ENCODE measurements at regions not wholly inside any gene's neighbourhood (a gene's known extent, or its start where the extent isn't known, plus 50 kb on each side); places are given as distances from the start of the nearest gene placed in this dataset.

GRCh38 chr6:126682440-126682839 is 342.5 kb downstream of the CENPW start:
- TF ChIP-seq CTCF (IDR thresholded peaks at IDR 0.05) (no peak), POLR2A (IDR thresholded peaks at IDR 0.05) (no peak)

DNA sequence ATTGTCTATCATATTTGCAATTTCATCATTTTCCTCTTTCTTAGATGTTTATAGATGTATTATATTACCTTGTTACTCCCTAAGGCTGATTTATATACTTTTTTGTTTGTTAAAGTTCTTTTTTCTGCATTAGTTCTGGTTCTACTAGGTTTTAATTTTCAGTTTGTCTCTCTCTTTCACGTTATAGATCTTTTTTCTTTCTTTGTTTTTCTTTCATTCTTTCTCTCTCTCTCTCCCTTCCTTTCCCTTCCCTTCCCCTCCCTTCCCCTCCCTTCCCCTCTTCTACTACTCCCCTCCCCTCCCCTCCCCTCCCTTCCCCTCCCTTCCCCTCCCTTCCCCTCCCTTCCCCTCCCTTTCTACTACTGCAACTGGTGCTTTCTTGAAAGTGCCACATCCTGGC is 345.3 kb downstream of the CENPW start:
- WGBS, 2 donors, result 35 to 36% methylated on average over 1 of the region's 1 CpG
- H3K4me3 ChIP-seq, result no peak overlapping the region
- TF ChIP-seq POLR2A (IDR thresholded peaks at IDR 0.05), result no peak
- no peak for TF ChIP-seq CTCF (IDR thresholded peaks at IDR 0.05)
- no peak overlapping the region for H3K27ac ChIP-seq
- DNase-seq, result no peak
- no peaks in the 10 kb centered on the region for H3K9me3 ChIP-seq
- H3K27me3 ChIP-seq, result no peaks in the 10 kb centered on the region
- no peaks in the 10 kb centered on the region for H3K36me3 ChIP-seq
- H3K4me1 ChIP-seq, result no peaks in the 10 kb centered on the region
- intact Hi-C loops (cut with DNase I), result no loop called here

More at GRCh38 chr6:126682440-126682839, 342.5 kb downstream of the CENPW start:
- Histone ChIP-seq H3K4me3 (no peak overlapping the region), H3K4me1 (no peaks in the 10 kb centered on the region), H3K27ac (no peak overlapping the region), H3K36me3 (no peaks in the 10 kb centered on the region), H3K9me3 (no peaks in the 10 kb centered on the region), H3K27me3 (no peaks in the 10 kb centered on the region)
- intact Hi-C loops (cut with DNase I), result no loop called here
- 76 to 79% methylated on average over 2 of the region's 2 CpGs for WGBS, 2 donors
- no peak for DNase-seq

- TF ChIP-seq CTCF (IDR thresholded peaks at IDR 0.05) (no peak), POLR2A (IDR thresholded peaks at IDR 0.05) (no peak)
- Histone ChIP-seq H3K9me3 (no peaks in the 10 kb centered on the region), H3K27me3 (no peaks in the 10 kb centered on the region), H3K36me3 (no peaks in the 10 kb centered on the region), H3K27ac (no peak overlapping the region), H3K4me1 (no peaks in the 10 kb centered on the region), H3K4me3 (no peak overlapping the region)
- DNase-seq, result no peak
- 64 to 71% methylated on average over 5 of the region's 5 CpGs for WGBS, 2 donors
- intact Hi-C loops (cut with DNase I), result no loop called here
These were observed 357.2 kb downstream of the CENPW start for GRCh38 chr6:126696921-126697693.

DNA sequence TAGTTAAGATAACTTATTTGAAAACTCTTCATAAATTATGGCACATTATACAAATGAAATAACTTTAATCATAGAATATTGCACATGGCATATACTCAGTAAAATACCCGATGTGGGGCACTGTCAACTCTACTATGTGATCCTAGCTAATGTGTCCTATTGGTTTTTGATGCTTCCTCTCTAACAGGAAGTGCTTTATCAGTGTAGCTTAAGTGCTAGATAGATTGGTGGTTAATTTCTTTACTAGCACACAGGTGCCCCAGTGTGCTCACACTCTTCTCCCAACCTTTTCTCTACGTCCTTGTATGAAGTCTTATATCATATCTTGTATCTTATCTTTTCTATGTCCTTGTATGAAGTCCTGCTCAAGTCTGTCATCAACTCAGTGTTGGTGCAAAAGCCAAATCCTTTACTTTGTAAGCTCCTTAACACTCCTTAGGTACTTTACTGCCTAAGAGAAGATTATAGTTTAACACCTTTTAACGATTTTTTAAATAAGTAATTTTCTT is 358.9 kb downstream of the CENPW start:
- TF ChIP-seq CTCF (IDR thresholded peaks at IDR 0.05) (no peak), POLR2A (IDR thresholded peaks at IDR 0.05) (no peak)
- no peak for DNase-seq
- Histone ChIP-seq H3K9me3 (no peaks in the 10 kb centered on the region), H3K27me3 (no peaks in the 10 kb centered on the region), H3K27ac (no peak overlapping the region), H3K4me3 (no peak overlapping the region), H3K36me3 (no peaks in the 10 kb centered on the region), H3K4me1 (no peaks in the 10 kb centered on the region)
- WGBS, 2 donors, result 41 to 51% methylated on average over 3 of the region's 3 CpGs
- intact Hi-C loops (cut with DNase I), result no loop called here

DNA sequence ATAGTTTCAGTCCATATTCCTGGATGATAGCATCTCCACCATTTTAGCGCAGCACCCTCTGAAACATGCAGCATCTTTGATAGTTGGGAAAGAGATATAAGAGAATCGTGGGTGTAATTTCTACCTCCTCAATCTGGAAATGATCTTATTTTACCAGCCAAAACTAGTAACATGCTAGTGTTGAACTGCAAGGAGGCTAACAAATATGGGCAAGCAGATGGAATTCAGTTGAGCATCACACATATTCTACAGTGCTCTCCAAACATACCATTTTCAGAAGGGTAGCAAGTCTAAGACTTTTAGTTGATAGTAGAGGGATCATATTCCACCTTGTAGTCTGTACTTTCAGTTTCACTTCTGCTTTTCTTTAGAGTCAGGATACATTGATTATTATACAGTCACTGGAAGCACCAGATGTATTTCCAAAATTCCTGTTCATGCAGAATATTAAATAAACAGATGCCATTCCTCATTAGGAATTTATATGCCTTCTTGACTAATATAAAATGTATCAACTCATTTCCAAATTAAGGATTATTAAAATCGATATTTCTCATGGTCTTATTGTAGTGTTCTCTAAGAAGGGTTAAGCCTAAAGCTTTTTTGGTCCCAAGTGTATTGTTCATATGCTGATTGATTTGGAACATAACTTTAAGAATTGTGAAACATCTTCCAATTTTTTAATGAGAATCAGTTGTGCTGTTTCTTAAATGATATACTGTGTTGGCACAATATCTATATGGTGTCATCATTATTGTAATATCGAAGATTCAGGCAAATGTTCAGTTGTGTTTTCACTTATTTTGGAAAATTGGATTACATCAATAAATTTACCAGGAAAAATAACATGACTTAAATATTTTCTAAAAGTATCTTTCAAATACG is 362.0 kb downstream of the CENPW start:
- Histone ChIP-seq H3K36me3 (no peaks in the 10 kb centered on the region), H3K27ac (no peak overlapping the region), H3K4me1 (no peaks in the 10 kb centered on the region), H3K9me3 (no peaks in the 10 kb centered on the region), H3K27me3 (no peaks in the 10 kb centered on the region), H3K4me3 (no peak overlapping the region)
- WGBS, 2 donors, result 78 to 80% methylated on average over 5 of the region's 5 CpGs
- TF ChIP-seq CTCF (IDR thresholded peaks at IDR 0.05) (no peak), POLR2A (IDR thresholded peaks at IDR 0.05) (no peak)
- no peak for DNase-seq
- intact Hi-C loops (cut with DNase I), result no loop called here

All from esophagus squamous epithelium (tissue), 5 donors.